GM21367 (cell line): ENCODE measurements at regions not wholly inside any gene's neighbourhood (a gene's known extent, or its start where the extent isn't known, plus 50 kb on each side); places are given as distances from the start of the nearest gene placed in this dataset.

ENCODE experiments used
- ATAC-seq: cut with Tn5 transposase; IDR thresholded peaks from one replicate; pipeline ENCODE4 v1.9.1; 2021; ENCODE audit not compliant: unreplicated experiment

- no peak for ATAC-seq
These were observed 516.9 kb downstream of the GLRX3 start for GRCh38 chr10:130652964-130653578.

DNA sequence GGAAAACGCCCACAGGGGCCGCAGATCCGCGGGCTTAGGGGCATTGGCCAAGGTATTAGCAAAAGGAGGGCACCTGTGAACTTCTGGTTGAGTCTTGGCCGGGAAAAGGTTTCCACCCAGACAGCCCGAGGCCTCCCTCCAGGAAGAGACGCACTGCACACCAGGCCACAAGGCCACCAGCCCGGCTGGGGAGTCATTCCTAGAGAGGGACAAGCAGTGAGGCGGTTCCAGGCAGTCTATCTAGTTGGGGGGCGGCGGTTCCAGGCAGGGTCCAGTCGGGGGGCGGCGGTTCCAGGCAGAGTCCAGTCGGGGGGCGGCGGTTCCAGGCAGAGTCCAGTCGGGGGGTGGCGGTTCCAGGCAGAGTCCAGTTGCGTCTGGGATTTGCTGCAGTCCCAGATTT lies 518.5 kb downstream of the GLRX3 start:
- no peak for ATAC-seq

DNA sequence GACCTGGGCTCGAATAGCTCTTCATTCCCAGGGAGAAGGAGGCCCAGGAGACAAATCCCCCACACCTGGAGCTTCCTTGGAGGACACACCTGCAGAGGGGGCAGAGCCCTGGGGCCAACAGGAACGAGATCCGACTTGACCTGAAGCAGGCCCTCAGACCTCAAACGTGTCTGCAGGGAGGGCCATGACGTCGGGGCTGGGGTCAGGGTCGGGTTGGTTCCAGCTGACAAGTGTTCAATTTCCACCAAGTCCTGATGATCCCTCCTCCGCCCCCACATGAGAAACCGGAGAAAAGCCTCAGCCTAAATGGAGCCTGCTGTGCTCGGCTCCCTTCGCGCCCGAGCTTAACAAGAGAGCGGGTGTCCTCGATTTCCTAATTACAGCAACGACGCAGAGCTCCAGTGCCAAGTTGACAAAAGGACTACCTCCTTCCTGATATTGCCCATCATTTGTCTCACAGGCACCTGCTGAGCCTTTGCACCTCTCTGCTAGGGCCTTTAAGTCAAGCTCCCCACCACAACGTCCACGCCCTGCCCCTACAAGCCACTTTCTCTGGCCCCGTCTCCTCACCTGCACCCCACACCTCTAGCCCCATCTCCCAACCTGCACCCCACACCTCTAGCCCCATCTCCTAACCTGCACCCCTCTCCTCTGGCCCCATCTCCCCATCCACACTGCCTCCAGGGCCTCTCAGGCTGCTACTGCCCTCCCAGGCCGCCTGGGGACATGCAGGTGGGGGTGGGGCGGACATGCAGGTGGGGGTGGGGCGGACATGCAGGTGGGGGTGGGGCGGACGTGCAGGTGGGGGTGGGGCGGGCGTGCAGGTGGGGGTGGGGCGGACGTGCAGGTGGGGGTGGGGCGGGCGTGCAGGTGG lies 519.4 kb downstream of the GLRX3 start:
- ATAC-seq = no peak

- ATAC-seq = no peak
These were observed 520.0 kb downstream of the GLRX3 start for GRCh38 chr10:130656187-130656575.

- ATAC-seq = no peak
These were observed 520.5 kb downstream of the GLRX3 start for GRCh38 chr10:130656582-130657133.

DNA sequence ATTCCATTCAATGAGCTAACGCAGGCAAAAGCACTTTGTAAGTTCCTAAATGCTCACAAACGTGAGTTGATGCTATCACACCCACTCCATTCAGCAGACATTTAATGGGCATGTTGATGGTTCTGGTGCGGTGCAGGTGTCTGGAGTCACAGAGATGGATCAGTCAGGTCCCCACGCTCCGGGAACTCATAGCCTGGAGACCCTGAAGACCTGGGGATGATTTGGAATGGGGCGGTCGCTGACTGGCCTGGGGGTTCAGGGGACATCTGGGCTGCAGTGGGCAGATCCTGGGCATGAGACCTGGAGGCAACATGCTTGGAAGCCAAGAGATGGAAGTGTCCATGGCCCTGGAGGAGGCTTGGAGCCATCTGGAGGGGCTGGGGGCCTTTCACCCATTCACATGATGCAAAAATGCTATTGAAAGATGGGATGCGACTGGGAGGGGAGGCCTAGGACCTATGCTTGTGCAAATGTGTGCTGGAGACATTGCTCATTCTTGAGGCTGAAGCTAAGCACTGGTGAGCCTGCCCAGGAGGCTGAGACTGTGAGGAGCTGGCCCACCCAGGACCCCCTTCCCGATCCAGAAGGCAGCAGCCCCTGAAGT lies 522.6 kb downstream of the GLRX3 start:
- ATAC-seq = no peak

DNA sequence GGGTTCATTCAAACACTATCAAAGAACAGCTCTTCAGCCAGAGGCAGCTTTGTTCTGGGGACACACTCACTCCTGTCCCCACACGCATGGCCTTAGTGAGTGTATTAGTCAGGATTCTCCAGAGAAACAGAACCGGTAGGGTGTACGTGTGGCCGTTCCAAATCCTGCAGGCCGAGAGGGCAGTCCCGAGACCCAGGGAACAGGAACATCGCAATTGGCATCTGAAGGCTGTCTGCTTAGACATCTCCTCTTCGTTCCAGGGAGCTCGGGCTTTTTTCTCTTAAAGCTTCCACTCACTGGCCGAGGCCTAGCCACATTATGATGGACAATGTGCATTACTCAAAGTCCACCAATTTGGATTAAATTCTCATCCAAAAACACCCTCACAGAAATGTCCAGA lies 523.3 kb downstream of the GLRX3 start:
- ATAC-seq = no peak

DNA sequence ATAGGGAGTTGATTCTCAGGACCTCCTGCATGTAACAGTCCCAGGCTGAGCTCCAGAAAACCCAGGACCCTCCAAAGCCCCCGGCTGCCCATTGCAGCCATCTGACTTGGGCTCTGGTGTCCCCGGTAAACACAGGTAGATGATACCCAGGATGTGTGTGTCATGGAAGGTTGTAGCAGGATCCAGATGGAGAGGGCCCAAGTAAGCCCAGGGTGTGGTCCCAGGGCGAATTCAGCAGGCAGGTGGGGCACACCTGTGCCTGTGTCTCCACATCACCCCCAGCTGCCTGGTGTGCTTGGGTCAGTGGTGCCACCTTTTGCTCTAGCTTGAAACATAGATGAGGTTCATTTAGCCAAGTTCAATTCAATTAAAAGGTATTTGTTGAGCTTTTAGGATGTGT lies 524.1 kb downstream of the GLRX3 start:
- ATAC-seq = no peak

GRCh38 chr10:130661419-130661818 lies 525.2 kb downstream of the GLRX3 start:
- no peak for ATAC-seq

DNA sequence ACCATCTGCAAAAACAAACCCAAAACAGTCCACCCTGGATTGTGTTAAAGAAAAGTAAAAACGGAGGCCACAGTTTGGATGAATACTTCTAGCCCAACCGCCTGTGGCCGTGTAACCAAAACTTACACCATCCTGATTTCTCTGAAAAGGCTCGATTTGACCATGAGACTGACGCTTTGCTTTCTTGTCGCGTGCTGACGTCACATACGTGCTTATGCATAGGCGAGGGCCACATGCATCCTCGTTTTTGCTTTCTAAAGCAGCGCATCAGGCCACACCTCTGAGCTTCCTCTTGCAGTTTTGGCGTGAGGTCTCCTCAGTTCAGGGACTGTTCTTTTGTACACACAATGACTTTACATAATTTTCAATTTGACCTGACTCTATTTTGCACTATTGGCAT lies 526.6 kb downstream of the GLRX3 start:
- no peak for ATAC-seq

DNA sequence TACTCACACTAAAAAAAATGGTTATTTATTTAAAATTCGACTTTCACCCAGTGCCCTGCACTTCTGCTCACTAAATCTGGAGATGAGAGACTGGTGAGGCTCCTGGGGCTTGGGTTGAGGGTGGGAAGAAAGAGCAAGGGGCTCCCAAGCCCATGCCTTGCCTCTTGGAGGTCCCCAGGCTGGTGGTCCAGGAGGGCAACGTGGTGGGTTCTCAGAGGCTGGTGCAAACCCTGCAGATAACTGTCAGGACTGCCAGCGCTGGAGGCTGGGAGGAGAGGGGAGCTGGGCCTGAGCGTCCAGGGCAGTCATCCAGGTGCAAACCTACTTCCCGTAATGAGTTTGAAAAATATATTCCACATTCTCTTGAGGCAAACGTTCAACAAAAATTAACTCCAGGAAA lies 528.3 kb downstream of the GLRX3 start:
- no peak for ATAC-seq

DNA sequence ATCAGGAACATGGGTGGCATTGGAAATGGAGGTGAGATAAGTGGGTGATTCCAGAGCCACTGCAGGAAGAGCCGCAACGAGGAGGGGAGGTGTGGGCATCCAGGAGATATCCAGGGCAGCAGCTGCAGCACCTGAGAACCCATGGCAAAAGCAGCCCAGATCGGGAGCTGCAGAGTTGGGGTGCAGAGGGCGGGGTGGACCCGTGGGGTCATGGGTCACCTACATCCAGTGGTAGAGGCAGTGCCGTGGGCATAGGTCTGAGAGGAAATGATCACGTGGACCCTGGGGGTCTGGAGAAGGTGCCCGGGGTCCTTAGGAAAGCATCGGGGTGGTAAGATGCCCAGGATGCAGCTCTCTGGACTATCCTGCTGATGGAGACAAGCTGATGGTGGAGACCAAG lies 530.0 kb downstream of the GLRX3 start:
- no peak for ATAC-seq

DNA sequence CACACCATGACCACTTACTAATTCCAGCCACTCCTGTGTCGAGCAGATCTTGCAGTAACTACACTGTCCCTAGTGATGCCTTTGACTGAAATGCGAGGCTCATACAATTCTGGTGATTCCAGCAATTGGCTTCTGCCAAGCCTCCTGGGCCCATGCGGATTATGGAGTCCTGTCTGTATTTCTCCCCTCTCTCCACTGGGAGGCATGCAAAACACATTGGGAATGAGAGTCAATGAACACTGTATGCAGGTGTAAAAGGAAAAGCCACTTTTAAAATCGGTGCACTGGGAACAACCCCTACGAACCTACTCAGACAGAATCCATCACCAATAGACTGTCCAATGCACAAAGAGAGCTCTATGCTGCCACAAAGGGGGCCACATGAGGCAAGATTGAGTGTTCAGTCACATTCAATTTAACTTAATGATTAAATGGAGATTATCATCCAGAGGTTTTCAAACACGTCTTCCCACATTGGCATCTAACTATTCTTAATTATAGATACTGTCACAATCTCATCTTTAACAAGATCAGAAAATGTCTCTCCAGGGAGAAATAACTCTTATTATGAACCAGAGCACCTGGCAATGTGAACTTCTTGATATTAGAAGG lies 550.6 kb downstream of the GLRX3 start:
- no peak for ATAC-seq

DNA sequence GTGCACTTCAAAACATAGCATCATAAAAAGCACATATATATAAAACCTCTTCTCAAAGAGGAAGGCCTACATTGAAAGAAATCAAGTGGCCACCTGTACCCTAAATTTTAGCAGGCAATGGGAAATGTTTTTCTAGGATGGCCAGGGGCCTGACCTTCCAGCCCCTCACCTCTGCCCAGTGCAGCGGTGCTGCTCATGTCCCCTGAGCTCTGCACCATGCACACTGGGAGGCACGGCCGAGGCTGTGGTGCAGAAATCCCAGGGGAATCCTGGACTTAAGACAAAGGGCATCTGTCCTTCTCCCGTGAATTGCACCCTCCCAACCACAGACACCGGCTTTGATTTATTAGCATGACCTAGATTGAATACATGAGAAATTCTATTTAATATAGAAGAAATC lies 551.4 kb downstream of the GLRX3 start:
- no peak for ATAC-seq

- no peak for ATAC-seq
These were observed 553.8 kb downstream of the GLRX3 start for GRCh38 chr10:130689743-130690626.

DNA sequence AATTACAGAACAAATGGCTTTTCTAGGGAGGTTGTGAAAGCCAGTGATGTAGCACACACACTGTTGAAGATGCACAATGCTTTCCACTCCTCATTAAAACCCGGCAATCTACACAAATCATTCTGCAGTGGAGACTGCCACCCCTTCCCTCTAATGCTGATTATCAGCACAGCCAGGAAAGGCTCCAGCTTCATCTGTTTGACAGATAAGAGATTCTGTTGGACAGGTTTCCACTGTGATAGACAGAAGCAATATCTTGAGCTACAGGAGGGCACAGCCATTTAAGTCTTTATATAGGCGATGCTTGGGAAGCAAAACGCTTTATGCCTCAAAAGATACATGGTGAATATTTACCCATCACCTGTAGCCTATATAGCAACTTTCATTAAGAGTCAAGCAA lies 555.6 kb downstream of the GLRX3 start:
- ATAC-seq = no peak

- ATAC-seq = no peak
These were observed 560.7 kb downstream of the GLRX3 start for GRCh38 chr10:130696870-130697269.

- ATAC-seq = no peak
These were observed 571.3 kb downstream of the GLRX3 start for GRCh38 chr10:130707389-130707979.

DNA sequence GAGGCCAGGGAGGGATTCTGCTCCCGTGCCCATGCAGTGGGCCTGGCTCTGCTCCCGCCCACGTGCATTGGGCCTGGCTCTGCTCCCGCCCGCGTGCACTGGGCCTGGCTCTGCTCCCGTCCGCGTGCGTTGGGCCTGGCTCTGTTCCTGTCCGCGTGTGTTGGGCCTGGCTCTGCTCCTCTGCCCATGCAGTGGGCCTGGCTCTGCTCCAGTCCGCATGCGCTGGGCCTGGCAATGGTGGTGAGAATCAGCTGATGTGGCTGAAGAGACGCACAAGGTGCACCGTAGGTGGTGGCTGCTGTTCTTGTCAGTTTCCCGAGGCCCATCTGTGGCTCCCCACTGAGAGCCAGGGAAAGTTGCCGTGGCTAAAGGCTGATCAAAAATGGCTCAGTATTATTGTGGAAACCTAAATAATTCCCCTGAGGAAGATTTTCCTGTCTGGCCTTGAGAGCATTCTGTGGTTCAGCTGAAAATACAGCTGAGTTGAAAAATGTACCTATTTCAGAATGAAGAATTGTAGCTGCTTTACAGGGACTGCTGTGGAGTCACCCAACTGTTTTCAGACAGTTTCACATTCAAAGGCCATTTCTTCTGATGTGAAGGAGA lies 572.4 kb downstream of the GLRX3 start:
- ATAC-seq = no peak

- ATAC-seq = no peak
These were observed 573.2 kb downstream of the GLRX3 start for GRCh38 chr10:130709415-130709814.
